ENCODE measurements at regions not wholly inside any gene's neighbourhood (a gene's known extent, or its start where the extent isn't known, plus 50 kb on each side); places are given as distances from the start of the nearest gene placed in this dataset.

DNA sequence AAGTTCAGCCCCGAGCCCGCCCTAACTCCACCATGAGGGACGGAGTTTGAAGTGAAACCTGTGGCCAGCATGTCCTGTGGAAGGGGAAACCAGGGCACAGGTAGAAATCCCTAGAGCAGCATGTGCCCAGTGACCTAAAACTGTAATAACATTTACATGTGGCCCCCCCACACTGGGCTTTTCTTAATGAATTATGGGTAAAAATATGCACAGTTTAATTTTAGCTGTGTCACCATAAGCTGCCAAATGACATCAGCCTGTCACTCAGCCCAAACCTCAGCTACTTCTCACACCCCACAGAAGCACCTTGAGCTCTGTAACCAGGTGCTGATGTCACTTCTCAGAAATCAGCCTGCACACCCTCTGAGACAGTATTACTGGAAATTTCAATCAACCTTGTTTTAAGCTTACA, 50.0 kb upstream of the SLC19A1 start:
- TF ChIP-seq, protein P1, sequence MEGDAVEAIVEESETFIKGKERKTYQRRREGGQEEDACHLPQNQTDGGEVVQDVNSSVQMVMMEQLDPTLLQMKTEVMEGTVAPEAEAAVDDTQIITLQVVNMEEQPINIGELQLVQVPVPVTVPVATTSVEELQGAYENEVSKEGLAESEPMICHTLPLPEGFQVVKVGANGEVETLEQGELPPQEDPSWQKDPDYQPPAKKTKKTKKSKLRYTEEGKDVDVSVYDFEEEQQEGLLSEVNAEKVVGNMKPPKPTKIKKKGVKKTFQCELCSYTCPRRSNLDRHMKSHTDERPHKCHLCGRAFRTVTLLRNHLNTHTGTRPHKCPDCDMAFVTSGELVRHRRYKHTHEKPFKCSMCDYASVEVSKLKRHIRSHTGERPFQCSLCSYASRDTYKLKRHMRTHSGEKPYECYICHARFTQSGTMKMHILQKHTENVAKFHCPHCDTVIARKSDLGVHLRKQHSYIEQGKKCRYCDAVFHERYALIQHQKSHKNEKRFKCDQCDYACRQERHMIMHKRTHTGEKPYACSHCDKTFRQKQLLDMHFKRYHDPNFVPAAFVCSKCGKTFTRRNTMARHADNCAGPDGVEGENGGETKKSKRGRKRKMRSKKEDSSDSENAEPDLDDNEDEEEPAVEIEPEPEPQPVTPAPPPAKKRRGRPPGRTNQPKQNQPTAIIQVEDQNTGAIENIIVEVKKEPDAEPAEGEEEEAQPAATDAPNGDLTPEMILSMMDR (IDR thresholded peaks at IDR 0.05 in 4 of 5, conservative IDR thresholded peaks at IDR 0.05 in 1 of 5), result no peak
- TF ChIP-seq POLR2A (IDR thresholded peaks at IDR 0.05), result no peak

Measured in gastrocnemius medialis (tissue), 4 donors.